ENCODE measurements at regions not wholly inside any gene's neighbourhood (a gene's known extent, or its start where the extent isn't known, plus 50 kb on each side); places are given as distances from the start of the nearest gene placed in this dataset.

- peaks cover 0 to 7% (median 0%) of the 10 kb centered on the region in 12 donors for H3K4me1 ChIP-seq
- H3K36me3 ChIP-seq = peaks cover 0 to 52% (median 8%) of the 10 kb centered on the region in 9 donors
- no peak for TF ChIP-seq POLR2A (IDR thresholded peaks at IDR 0.05)
- TF ChIP-seq CTCF (IDR thresholded peaks at IDR 0.05) = no peak
- no peak overlapping the region for H3K4me3 ChIP-seq
- DNase-seq = no peak
- H3K27me3 ChIP-seq = no peaks in the 10 kb centered on the region
- 94 to 100% (median 96%) methylated on average over 2 of the region's 2 CpGs for WGBS, 4 donors
- intact Hi-C loops (cut with DNase I) = no loop called here
- ATAC-seq = no peak
- H3K9me3 ChIP-seq = no peaks in the 10 kb centered on the region
- no peak overlapping the region for H3K27ac ChIP-seq
These were observed 51.8 kb upstream of the SLC16A1 start for GRCh38 chr1:113007706-113008364.

- H3K27ac ChIP-seq = no peak overlapping the region
- TF ChIP-seq CTCF (IDR thresholded peaks at IDR 0.05) (no peak), POLR2A (IDR thresholded peaks at IDR 0.05) (no peak)
- H3K27me3 ChIP-seq = no peaks in the 10 kb centered on the region
- no peak for ATAC-seq
- no peak overlapping the region for H3K4me3 ChIP-seq
- DNase-seq = no peak
- intact Hi-C loops (cut with DNase I) = no loop called here
- peaks cover 0 to 50% (median 8%) of the 10 kb centered on the region in 9 donors for H3K36me3 ChIP-seq
- H3K9me3 ChIP-seq = no peaks in the 10 kb centered on the region
- peaks cover 0 to 7% (median 0%) of the 10 kb centered on the region in 12 donors for H3K4me1 ChIP-seq
- WGBS, 4 donors = 88 to 94% (median 91%) methylated on average over 4 of the region's 4 CpGs
These were observed 52.3 kb upstream of the SLC16A1 start for GRCh38 chr1:113008365-113008714.

DNA sequence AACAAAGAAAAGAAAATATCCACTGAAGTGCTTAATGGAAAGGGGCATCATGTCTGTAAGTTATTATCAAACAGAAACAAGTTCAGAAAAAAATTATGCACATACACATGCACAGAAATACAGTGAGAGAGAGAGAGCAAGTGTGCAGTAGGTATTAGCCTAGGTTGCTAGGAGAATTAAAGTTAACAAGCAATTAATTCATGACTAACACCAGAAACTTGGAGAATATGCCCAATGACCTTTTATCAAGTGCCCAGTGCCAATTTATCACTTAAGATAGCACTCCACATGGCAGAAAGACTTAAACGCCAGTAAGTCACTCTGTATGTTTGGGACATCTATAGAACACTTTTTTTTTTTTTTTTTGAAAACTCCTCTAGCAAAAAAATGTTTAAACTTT lies 56.2 kb upstream of the SLC16A1 start:
- DNase-seq (no peak), ATAC-seq (peak in 1 of 4 donors; percentile 36)
- H3K4me1 ChIP-seq = peaks cover 0 to 7% (median 0%) of the 10 kb centered on the region in 12 donors
- H3K36me3 ChIP-seq = peaks cover 0 to 34% (median 8%) of the 10 kb centered on the region in 9 donors
- no peak for TF ChIP-seq CTCF (IDR thresholded peaks at IDR 0.05)
- no peak for TF ChIP-seq POLR2A (IDR thresholded peaks at IDR 0.05)
- H3K27me3 ChIP-seq = no peaks in the 10 kb centered on the region
- 52 to 60% (median 54%) methylated on average over 1 of the region's 1 CpG for WGBS, 4 donors
- no peak overlapping the region for H3K27ac ChIP-seq
- no peaks in the 10 kb centered on the region for H3K9me3 ChIP-seq
- H3K4me3 ChIP-seq = no peak overlapping the region
- intact Hi-C loops (cut with DNase I) = no loop called here

- intact Hi-C loops (cut with DNase I) = no loop called here
- H3K4me3 ChIP-seq = no peak overlapping the region
These were observed 57.8 kb upstream of the SLC16A1 start for GRCh38 chr1:113013823-113014222.

More at GRCh38 chr1:113013823-113014222, 57.8 kb upstream of the SLC16A1 start:
- H3K36me3 ChIP-seq = peaks cover 0 to 18% (median 4%) of the 10 kb centered on the region in 9 donors
- WGBS, 4 donors = 83 to 89% (median 88%) methylated on average over 2 of the region's 2 CpGs
- no peaks in the 10 kb centered on the region for H3K27me3 ChIP-seq
- ATAC-seq (no peak), DNase-seq (no peak)
- peaks cover 0 to 7% (median 0%) of the 10 kb centered on the region in 12 donors for H3K4me1 ChIP-seq
- no peak for TF ChIP-seq CTCF (IDR thresholded peaks at IDR 0.05)
- no peak for TF ChIP-seq POLR2A (IDR thresholded peaks at IDR 0.05)
- H3K27ac ChIP-seq = no peak overlapping the region
- H3K9me3 ChIP-seq = no peaks in the 10 kb centered on the region
